HEK293T (cell line): ENCODE measurements at regions not wholly inside any gene's neighbourhood (a gene's known extent, or its start where the extent isn't known, plus 50 kb on each side); places are given as distances from the start of the nearest gene placed in this dataset.

Experiments used
- BHLHE40 ChIP-seq: fragments of 450-650 bp; IDR thresholded peaks from 2 replicates; pipeline ENCODE4 v1.6.1; 2016; ENCODE audit warnings: mild to moderate bottlenecking, moderate library complexity, borderline replicate concordance
- CTBP1 ChIP-seq: fragments of 450-650 bp; IDR thresholded peaks from 2 replicates; pipeline ENCODE4 v1.6.1; 2016; ENCODE audit warnings: borderline replicate concordance
- FOXM1 ChIP-seq: fragments of 450-650 bp; IDR thresholded peaks from 2 replicates; pipeline ENCODE4 v1.6.1; 2017; ENCODE audit warnings: mild to moderate bottlenecking, borderline replicate concordance
- HDGF ChIP-seq: fragments of 450-650 bp; IDR thresholded peaks from 2 replicates; pipeline ENCODE4 v1.6.1; 2017; ENCODE audit warnings: antibody characterized with exemption, borderline replicate concordance
- L3MBTL2 ChIP-seq: fragments of 450-650 bp; conservative IDR thresholded peaks from 2 replicates; pipeline ENCODE4 v1.6.1; 2016; ENCODE audit warnings: mild to moderate bottlenecking
- LEF1 ChIP-seq: fragments of 450-650 bp; IDR thresholded peaks from 2 replicates; pipeline ENCODE4 v1.6.1; 2017; ENCODE audit warnings: mild to moderate bottlenecking, borderline replicate concordance
- PKNOX1 ChIP-seq: fragments of 450-650 bp; IDR thresholded peaks from 2 replicates; pipeline ENCODE4 v1.6.1; 2016
- SP1 ChIP-seq: fragments of 450-650 bp; IDR thresholded peaks from 2 replicates; pipeline ENCODE4 v1.6.1; 2017
- SUZ12 ChIP-seq: fragments of 450-650 bp; IDR thresholded peaks from 2 replicates; pipeline ENCODE4 v1.6.1; 2016; ENCODE audit warnings: mild to moderate bottlenecking
- TARDBP ChIP-seq: fragments of 450-650 bp; IDR thresholded peaks from 2 replicates; pipeline ENCODE4 v1.6.1; 2016

- TF ChIP-seq FOXM1 = no peak
- no peak for TF ChIP-seq CTBP1
- TF ChIP-seq SP1 = no peak
- no peak for TF ChIP-seq TARDBP
- TF ChIP-seq HDGF = no peak
- TF ChIP-seq SUZ12 = no peak
- TF ChIP-seq LEF1 = no peak
- no peak for TF ChIP-seq L3MBTL2
- TF ChIP-seq PKNOX1 = no peak
- no peak for TF ChIP-seq BHLHE40
Measured at GRCh38 chr11:123365955-123366354, 64.1 kb upstream of the GRAMD1B start.
